ENCODE measurements at regions not wholly inside any gene's neighbourhood (a gene's known extent, or its start where the extent isn't known, plus 50 kb on each side); places are given as distances from the start of the nearest gene placed in this dataset.
A peak's percentile ranks its signal among the peaks of the same experiment; 100 is the strongest.

GRCh38 chr9:117868594-117868993 is 164.4 kb downstream of the TLR4 start:
- H3K27ac Mint-ChIP-seq: no peak overlapping the region
- H3K4me1 Mint-ChIP-seq: no peaks in the 10 kb centered on the region
- no peak for DNase-seq
- no peak overlapping the region for H3K27ac ChIP-seq (ENCODE audit: low read depth, low read length)
- no peak overlapping the region for H3K4me3 ChIP-seq (ENCODE audit: low read length)
- H3K4me3 Mint-ChIP-seq: no peak overlapping the region
- no peaks in the 10 kb centered on the region for H3K36me3 Mint-ChIP-seq (ENCODE audit: low read depth)
- H3K9me3 Mint-ChIP-seq: no peaks in the 10 kb centered on the region
- no peaks in the 10 kb centered on the region for H3K27me3 Mint-ChIP-seq (ENCODE audit: insufficient read depth)
- H3K36me3 ChIP-seq (ENCODE audit: control insufficient read depth, insufficient read depth, low read length): no peaks in the 10 kb centered on the region
- TF ChIP-seq CTCF (conservative IDR thresholded peaks at IDR 0.05): no peak
- no peaks in the 10 kb centered on the region for H3K9me3 ChIP-seq (ENCODE audit: control insufficient read depth, low read length)
- no peaks in the 10 kb centered on the region for H3K27me3 ChIP-seq (ENCODE audit: control insufficient read depth, insufficient read depth, low read length, poor library complexity, severe bottlenecking)
- WGBS, 2 experiments (ENCODE audit: insufficient coverage in 1 of 2, insufficient read length in 1 of 2): 93% methylated on average over 1 of the region's 1 CpG; no CpG with 5 or more reads in 1 of the 2 experiments
- no peak overlapping the region for H3K9ac ChIP-seq (ENCODE audit: extremely low read depth, low read length, poor library complexity, severe bottlenecking)
- H3K4me1 ChIP-seq (ENCODE audit: control insufficient read depth, insufficient read depth, low read length): no peaks in the 10 kb centered on the region

- 100% methylated on average over 1 of the region's 1 CpG; no CpG with 5 or more reads in 1 of the 2 experiments for WGBS, 2 experiments (ENCODE audit: insufficient coverage in 1 of 2, insufficient read length in 1 of 2)
- H3K4me1 Mint-ChIP-seq: no peaks in the 10 kb centered on the region
These were observed 165.1 kb downstream of the TLR4 start for GRCh38 chr9:117869287-117869686.

GRCh38 chr9:117869712-117870111 is 165.5 kb downstream of the TLR4 start:
- Histone ChIP-seq H3K4me1 (ENCODE audit: control insufficient read depth, insufficient read depth, low read length) (no peaks in the 10 kb centered on the region), H3K36me3 (ENCODE audit: control insufficient read depth, insufficient read depth, low read length) (no peaks in the 10 kb centered on the region), H3K4me3 (ENCODE audit: low read length) (no peak overlapping the region), H3K27me3 (ENCODE audit: control insufficient read depth, insufficient read depth, low read length, poor library complexity, severe bottlenecking) (no peaks in the 10 kb centered on the region), H3K27ac (ENCODE audit: low read depth, low read length) (no peak overlapping the region), H3K9ac (ENCODE audit: extremely low read depth, low read length, poor library complexity, severe bottlenecking) (no peak overlapping the region), H3K9me3 (ENCODE audit: control insufficient read depth, low read length) (no peaks in the 10 kb centered on the region)
- H3K27ac Mint-ChIP-seq: no peak overlapping the region
- no peaks in the 10 kb centered on the region for H3K9me3 Mint-ChIP-seq
- TF ChIP-seq CTCF (conservative IDR thresholded peaks at IDR 0.05): no peak
- DNase-seq: no peak
- H3K4me1 Mint-ChIP-seq: no peaks in the 10 kb centered on the region
- H3K27me3 Mint-ChIP-seq (ENCODE audit: insufficient read depth): no peaks in the 10 kb centered on the region
- H3K4me3 Mint-ChIP-seq: no peak overlapping the region
- no peaks in the 10 kb centered on the region for H3K36me3 Mint-ChIP-seq (ENCODE audit: low read depth)

More at GRCh38 chr9:117869287-117869686, 165.1 kb downstream of the TLR4 start:
- peak; percentile 50 for TF ChIP-seq CTCF (conservative IDR thresholded peaks at IDR 0.05)
- Mint-ChIP-seq H3K27me3 (ENCODE audit: insufficient read depth) (no peaks in the 10 kb centered on the region), H3K4me3 (no peak overlapping the region), H3K9me3 (no peaks in the 10 kb centered on the region), H3K27ac (no peak overlapping the region), H3K36me3 (ENCODE audit: low read depth) (no peaks in the 10 kb centered on the region)
- no peak overlapping the region for H3K27ac ChIP-seq (ENCODE audit: low read depth, low read length)
- H3K9ac ChIP-seq (ENCODE audit: extremely low read depth, low read length, poor library complexity, severe bottlenecking): no peak overlapping the region
- H3K27me3 ChIP-seq (ENCODE audit: control insufficient read depth, insufficient read depth, low read length, poor library complexity, severe bottlenecking): no peaks in the 10 kb centered on the region
- no peak for DNase-seq
- no peaks in the 10 kb centered on the region for H3K9me3 ChIP-seq (ENCODE audit: control insufficient read depth, low read length)
- no peaks in the 10 kb centered on the region for H3K4me1 ChIP-seq (ENCODE audit: control insufficient read depth, insufficient read depth, low read length)
- H3K36me3 ChIP-seq (ENCODE audit: control insufficient read depth, insufficient read depth, low read length): no peaks in the 10 kb centered on the region
- no peak overlapping the region for H3K4me3 ChIP-seq (ENCODE audit: low read length)

Data from endodermal cell (in vitro differentiated cells).